Peyer's patch (tissue), 4 donors: ENCODE measurements at regions not wholly inside any gene's neighbourhood (a gene's known extent, or its start where the extent isn't known, plus 50 kb on each side); places are given as distances from the start of the nearest gene placed in this dataset.

Source experiments
- DNase-seq, 3 donors: peaks; one replicate each; pipeline ENCODE4 v3.0.0-alpha.2; 2017 to 2019
- H3K27ac ChIP-seq, 4 donors: fragments of 200-600 bp; sonication (generic); one replicate each; pipeline ENCODE4 v1.5.1; 2016 to 2019
- H3K27me3 ChIP-seq, 2 donors: fragments of 200-600 bp; sonication (generic); one replicate each; pipeline ENCODE4 v1.5.1; 2019
- H3K36me3 ChIP-seq, 3 donors: fragments of 200-600 bp; sonication (generic); one replicate each; pipeline ENCODE4 v1.5.1; 2016 to 2019
- H3K4me1 ChIP-seq, 4 donors: fragments of 200-600 bp; sonication (generic); one replicate each; pipeline ENCODE4 v1.5.1; 2016 to 2019
- H3K4me3 ChIP-seq, 4 donors: fragments of 200-600 bp; sonication (generic); 1 replicate in 3 of 4; 2 replicates in 1 of 4; pipeline ENCODE4 v1.5.1; 2016 to 2019; ENCODE audit warnings: mild to moderate bottlenecking in 1 of 4
- H3K9me3 ChIP-seq, 4 donors: fragments of 200-600 bp; sonication (generic); one replicate each; pipeline ENCODE4 v1.5.1; 2016 to 2019; ENCODE audit warnings: mild to moderate bottlenecking in 1 of 4
- CTCF ChIP-seq, 6 experiments: fragments of 450-650 bp in 4 of 6; fragments of 200-600 bp in 2 of 6; sonication (generic) in 1 of 6; IDR thresholded peaks; one replicate each; pipeline ENCODE4 v1.5.1; 2017 to 2019; ENCODE audit warnings: antibody characterized with exemption in 6 of 6, mild to moderate bottlenecking in 3 of 6, moderate library complexity in 1 of 6
- POLR2A ChIP-seq, 2 donors: fragments of 450-650 bp; IDR thresholded peaks; one replicate each; pipeline ENCODE4 v1.5.1; 2017; ENCODE audit warnings: antibody characterized with exemption in 2 of 2, mild to moderate bottlenecking in 2 of 2, moderate library complexity in 2 of 2

GRCh38 chr9:82263619-82264018 lies 275.0 kb downstream of the SPATA31D1 start:
- Histone ChIP-seq H3K9me3 (no peaks in the 10 kb centered on the region), H3K27me3 (no peaks in the 10 kb centered on the region)
- TF ChIP-seq CTCF (IDR thresholded peaks at IDR 0.05) (no peak), POLR2A (IDR thresholded peaks at IDR 0.05) (no peak)

GRCh38 chr9:82271106-82271561 lies 282.6 kb downstream of the SPATA31D1 start:
- Histone ChIP-seq H3K36me3 (no peaks in the 10 kb centered on the region), H3K4me1 (no peaks in the 10 kb centered on the region), H3K27ac (no peak overlapping the region), H3K4me3 (no peak overlapping the region), H3K9me3 (no peaks in the 10 kb centered on the region), H3K27me3 (no peaks in the 10 kb centered on the region)
- no peak for DNase-seq
- TF ChIP-seq CTCF (IDR thresholded peaks at IDR 0.05) (no peak), POLR2A (IDR thresholded peaks at IDR 0.05) (no peak)

More at GRCh38 chr9:82263619-82264018, 275.0 kb downstream of the SPATA31D1 start:
- DNase-seq, result no peak
- H3K4me1 ChIP-seq, result no peaks in the 10 kb centered on the region
- H3K36me3 ChIP-seq, result no peaks in the 10 kb centered on the region
- H3K27ac ChIP-seq, result no peak overlapping the region
- H3K4me3 ChIP-seq, result no peak overlapping the region

GRCh38 chr9:82273121-82273520 lies 284.5 kb downstream of the SPATA31D1 start:
- H3K27ac ChIP-seq, result no peak overlapping the region
- TF ChIP-seq POLR2A (IDR thresholded peaks at IDR 0.05) (no peak), CTCF (IDR thresholded peaks at IDR 0.05) (no peak)
- H3K9me3 ChIP-seq, result no peaks in the 10 kb centered on the region
- no peak overlapping the region for H3K4me3 ChIP-seq
- H3K27me3 ChIP-seq, result no peaks in the 10 kb centered on the region
- H3K4me1 ChIP-seq, result no peaks in the 10 kb centered on the region
- DNase-seq, result no peak
- no peaks in the 10 kb centered on the region for H3K36me3 ChIP-seq

GRCh38 chr9:82275258-82275927 lies 286.8 kb downstream of the SPATA31D1 start:
- Histone ChIP-seq H3K36me3 (no peaks in the 10 kb centered on the region), H3K27me3 (no peaks in the 10 kb centered on the region), H3K27ac (no peak overlapping the region), H3K9me3 (no peaks in the 10 kb centered on the region), H3K4me3 (no peak overlapping the region), H3K4me1 (no peaks in the 10 kb centered on the region)
- TF ChIP-seq CTCF (IDR thresholded peaks at IDR 0.05) (no peak), POLR2A (IDR thresholded peaks at IDR 0.05) (no peak)
- no peak for DNase-seq

- Histone ChIP-seq H3K4me3 (no peak overlapping the region), H3K27ac (no peak overlapping the region), H3K9me3 (no peaks in the 10 kb centered on the region), H3K36me3 (no peaks in the 10 kb centered on the region), H3K27me3 (no peaks in the 10 kb centered on the region), H3K4me1 (no peaks in the 10 kb centered on the region)
- TF ChIP-seq POLR2A (IDR thresholded peaks at IDR 0.05), result no peak
- TF ChIP-seq CTCF (IDR thresholded peaks at IDR 0.05), result no peak
- DNase-seq, result no peak
Measured at GRCh38 chr9:82281066-82281465, 292.5 kb downstream of the SPATA31D1 start.
